Fibroblast of lung (primary cell): ENCODE measurements at regions not wholly inside any gene's neighbourhood (a gene's known extent, or its start where the extent isn't known, plus 50 kb on each side); places are given as distances from the start of the nearest gene placed in this dataset.

Experiments
- DNase-seq, 2 donors: peaks; one replicate each; pipeline versions ENCODE4 v3.0.0 to v3.0.0-alpha.2; 2010; ENCODE audit warnings: low read depth in 2 of 2
- H2AFZ ChIP-seq: 2 replicates; pipeline ENCODE4 v1.5.1; 2012; ENCODE audit warnings: low read length, control low read depth, inconsistent platforms
- H3K27ac ChIP-seq: 2 replicates; pipeline ENCODE4 v1.5.1; 2011; ENCODE audit warnings: low read length, control low read depth; ENCODE audit not compliant: insufficient read depth
- H3K27me3 ChIP-seq: 2 replicates; pipeline ENCODE4 v1.5.1; 2011; ENCODE audit warnings: mild to moderate bottlenecking, low read length; ENCODE audit not compliant: control insufficient read depth, insufficient read depth
- H3K36me3 ChIP-seq: 2 replicates; pipeline ENCODE4 v1.5.1; 2011; ENCODE audit warnings: low read length; ENCODE audit not compliant: control insufficient read depth, insufficient read depth
- H3K4me1 ChIP-seq: 2 replicates; pipeline ENCODE4 v1.5.1; 2011; ENCODE audit warnings: low read length; ENCODE audit not compliant: control insufficient read depth, insufficient read depth; ENCODE audit errors: extremely low read depth
- H3K4me2 ChIP-seq: 2 replicates; pipeline ENCODE4 v1.5.1; 2011; ENCODE audit warnings: low read length, control low read depth; ENCODE audit not compliant: insufficient read depth; ENCODE audit errors: extremely low read depth
- H3K4me3 ChIP-seq, 4 experiments: fragments of 200-600 bp in 1 of 4; sonication (generic) in 1 of 4; replicated peaks in 1 of 4; 2 replicates each; pipeline ENCODE4 v1.5.1; 2011 to 2016; ENCODE audit warnings: low read length in 4 of 4, low read depth in 3 of 4, mild to moderate bottlenecking in 3 of 4, control low read depth in 2 of 4, inconsistent platforms in 1 of 4, mixed read lengths in 1 of 4; ENCODE audit not compliant: insufficient read depth in 1 of 4; ENCODE audit errors: control extremely low read depth in 1 of 4
- H3K79me2 ChIP-seq: 2 replicates; pipeline ENCODE4 v1.5.1; 2012; ENCODE audit warnings: mild to moderate bottlenecking, low read length, inconsistent platforms; ENCODE audit not compliant: control insufficient read depth, insufficient read depth
- H3K9ac ChIP-seq: 2 replicates; pipeline ENCODE4 v1.5.1; 2011; ENCODE audit warnings: mild to moderate bottlenecking, low read length, control low read depth; ENCODE audit not compliant: insufficient read depth
- H3K9me3 ChIP-seq: 2 replicates; pipeline ENCODE4 v1.5.1; 2012; ENCODE audit warnings: low read depth, low read length; ENCODE audit not compliant: control insufficient read depth, insufficient read depth
- H4K20me1 ChIP-seq: 2 replicates; pipeline ENCODE4 v1.5.1; 2011; ENCODE audit warnings: low read length; ENCODE audit not compliant: control insufficient read depth, insufficient read depth; ENCODE audit errors: extremely low read depth
- EZH2 ChIP-seq: IDR thresholded peaks from 2 replicates; pipeline ENCODE4 v1.5.1; 2012; ENCODE audit warnings: low read length, control low read depth, mild to moderate bottlenecking; ENCODE audit errors: missing control alignments
- TF ChIP-seq, protein P1 (sequence below), 2 donors: IDR thresholded peaks in 1 of 2; conservative IDR thresholded peaks in 1 of 2; 1 replicate in 1 of 2; 2 replicates in 1 of 2; pipeline ENCODE4 v1.5.1; 2011 to 2012; ENCODE audit warnings: low read length in 2 of 2, control low read depth in 1 of 2, inconsistent platforms in 1 of 2, low read depth in 1 of 2, mild to moderate bottlenecking in 1 of 2

DNA sequence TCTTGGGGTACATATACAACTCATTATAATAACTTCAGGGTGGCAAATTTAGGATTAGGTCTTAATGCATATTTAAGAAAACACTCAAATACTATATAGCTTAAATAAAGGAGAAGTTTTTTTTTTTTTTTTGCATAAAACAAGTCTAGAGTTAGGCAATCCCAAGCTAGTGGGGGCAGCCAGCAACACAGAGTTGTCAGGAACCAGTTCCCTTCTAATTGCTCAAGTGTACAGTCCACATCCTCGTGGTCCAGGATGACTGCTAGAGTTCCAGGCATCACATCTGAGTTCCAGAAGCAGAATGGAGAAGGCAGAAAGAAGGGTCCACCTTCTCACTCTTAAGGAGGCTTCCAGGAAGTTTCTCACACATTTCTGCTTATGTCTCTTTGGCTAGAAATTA lies 261.9 kb upstream of the PLET1 start:
- Histone ChIP-seq H3K9me3 (no peaks in the 10 kb centered on the region), H3K4me2 (no peak overlapping the region), H3K27ac (no peak overlapping the region), H4K20me1 (no peaks in the 10 kb centered on the region), H3K27me3 (no peaks in the 10 kb centered on the region), H3K4me3 (no peak overlapping the region), H2AFZ (no peak overlapping the region), H3K4me1 (no peaks in the 10 kb centered on the region), H3K79me2 (no peaks in the 10 kb centered on the region), H3K36me3 (no peaks in the 10 kb centered on the region), H3K9ac (no peak overlapping the region)
- no peak for DNase-seq
- no peak for TF ChIP-seq EZH2
- TF ChIP-seq, protein P1, sequence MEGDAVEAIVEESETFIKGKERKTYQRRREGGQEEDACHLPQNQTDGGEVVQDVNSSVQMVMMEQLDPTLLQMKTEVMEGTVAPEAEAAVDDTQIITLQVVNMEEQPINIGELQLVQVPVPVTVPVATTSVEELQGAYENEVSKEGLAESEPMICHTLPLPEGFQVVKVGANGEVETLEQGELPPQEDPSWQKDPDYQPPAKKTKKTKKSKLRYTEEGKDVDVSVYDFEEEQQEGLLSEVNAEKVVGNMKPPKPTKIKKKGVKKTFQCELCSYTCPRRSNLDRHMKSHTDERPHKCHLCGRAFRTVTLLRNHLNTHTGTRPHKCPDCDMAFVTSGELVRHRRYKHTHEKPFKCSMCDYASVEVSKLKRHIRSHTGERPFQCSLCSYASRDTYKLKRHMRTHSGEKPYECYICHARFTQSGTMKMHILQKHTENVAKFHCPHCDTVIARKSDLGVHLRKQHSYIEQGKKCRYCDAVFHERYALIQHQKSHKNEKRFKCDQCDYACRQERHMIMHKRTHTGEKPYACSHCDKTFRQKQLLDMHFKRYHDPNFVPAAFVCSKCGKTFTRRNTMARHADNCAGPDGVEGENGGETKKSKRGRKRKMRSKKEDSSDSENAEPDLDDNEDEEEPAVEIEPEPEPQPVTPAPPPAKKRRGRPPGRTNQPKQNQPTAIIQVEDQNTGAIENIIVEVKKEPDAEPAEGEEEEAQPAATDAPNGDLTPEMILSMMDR (conservative IDR thresholded peaks at IDR 0.05 in 1 of 2, IDR thresholded peaks at IDR 0.05 in 1 of 2; ENCODE audit: low read depth in 1 of 2, low read length in 2 of 2), result no peak

DNA sequence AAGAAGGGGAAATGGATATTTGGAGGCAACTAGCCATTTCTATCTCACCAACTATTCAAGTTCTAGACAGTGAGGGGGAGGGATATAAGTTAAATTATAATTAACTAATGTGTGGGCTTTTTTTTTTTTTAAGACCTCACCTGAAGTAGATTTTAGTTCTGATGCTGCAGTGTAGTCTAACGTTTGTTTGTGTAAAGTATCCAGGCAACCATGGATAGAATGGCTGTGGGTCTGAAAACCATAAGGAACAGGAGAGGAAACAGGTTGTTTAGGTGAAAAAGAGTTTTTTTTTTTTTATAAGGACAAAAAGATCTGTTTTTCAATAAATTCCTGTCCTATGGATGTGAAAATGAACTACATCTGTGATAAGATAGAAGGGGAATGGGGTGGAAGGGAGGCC lies 262.4 kb upstream of the PLET1 start:
- Histone ChIP-seq H3K36me3 (no peaks in the 10 kb centered on the region), H3K4me3 (no peak overlapping the region), H3K4me1 (no peaks in the 10 kb centered on the region), H3K79me2 (no peaks in the 10 kb centered on the region), H3K27me3 (no peaks in the 10 kb centered on the region), H4K20me1 (no peaks in the 10 kb centered on the region), H3K9ac (no peak overlapping the region), H2AFZ (no peak overlapping the region), H3K4me2 (no peak overlapping the region), H3K9me3 (no peaks in the 10 kb centered on the region), H3K27ac (no peak overlapping the region)
- TF ChIP-seq, protein P1 (conservative IDR thresholded peaks at IDR 0.05 in 1 of 2, IDR thresholded peaks at IDR 0.05 in 1 of 2; ENCODE audit: low read depth in 1 of 2, low read length in 2 of 2), result no peak
- TF ChIP-seq EZH2, result no peak
- DNase-seq, result no peak

DNA sequence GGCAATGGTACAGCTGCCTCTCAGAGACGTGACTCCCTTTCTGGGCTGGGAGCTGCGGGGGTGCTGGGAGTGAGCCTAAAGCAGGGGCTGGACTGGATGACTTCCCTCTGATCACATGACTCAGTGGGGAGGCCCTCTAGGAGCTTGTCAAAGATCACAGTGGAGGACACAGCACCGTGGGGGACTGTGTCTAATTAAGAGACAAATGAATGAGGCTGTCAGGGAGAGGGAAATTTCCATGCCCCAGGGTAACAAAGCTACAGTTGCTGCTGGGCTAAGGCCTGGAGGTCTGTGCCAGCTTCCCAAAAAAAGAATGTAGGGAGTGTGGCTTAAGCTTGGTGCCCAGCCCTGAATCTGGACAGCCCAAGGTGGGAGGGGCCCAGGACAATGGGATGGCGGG lies 262.8 kb upstream of the PLET1 start:
- no peak for TF ChIP-seq EZH2
- TF ChIP-seq, protein P1 (conservative IDR thresholded peaks at IDR 0.05 in 1 of 2, IDR thresholded peaks at IDR 0.05 in 1 of 2; ENCODE audit: low read depth in 1 of 2, low read length in 2 of 2), result no peak
- Histone ChIP-seq H3K36me3 (no peaks in the 10 kb centered on the region), H3K9ac (no peak overlapping the region), H3K9me3 (no peaks in the 10 kb centered on the region), H3K4me1 (no peaks in the 10 kb centered on the region), H4K20me1 (no peaks in the 10 kb centered on the region), H3K79me2 (no peaks in the 10 kb centered on the region), H3K27me3 (no peaks in the 10 kb centered on the region), H3K4me2 (no peak overlapping the region), H3K27ac (no peak overlapping the region), H3K4me3 (no peak overlapping the region), H2AFZ (no peak overlapping the region)
- no peak for DNase-seq
